ENCODE measurements at regions not wholly inside any gene's neighbourhood (a gene's known extent, or its start where the extent isn't known, plus 50 kb on each side); places are given as distances from the start of the nearest gene placed in this dataset.
A peak's percentile ranks its signal among the peaks of the same experiment; 100 is the strongest.

DNA sequence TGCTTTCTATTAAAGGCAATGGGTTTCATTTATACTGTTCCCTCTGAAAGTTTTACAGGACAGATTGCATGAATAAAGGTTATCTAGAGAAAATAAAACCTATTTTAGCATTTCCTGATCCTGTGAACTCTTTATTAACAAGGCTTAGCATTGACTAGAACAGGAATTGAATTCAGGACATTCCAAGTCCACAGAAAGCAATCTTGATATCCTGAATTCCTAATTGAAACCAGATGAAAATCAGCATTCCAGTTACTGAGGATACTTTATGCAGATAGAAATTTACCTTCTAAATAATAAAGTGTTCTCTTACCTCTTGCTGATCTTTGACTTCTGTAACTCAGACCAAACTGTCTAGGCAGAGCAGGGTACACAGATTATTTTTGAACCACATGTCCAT, 151.4 kb downstream of the ZNF518B start:
- Histone ChIP-seq H3K4me3 (ENCODE audit: control insufficient read depth in 1 of 7, extremely low read depth in 1 of 7, insufficient read depth in 4 of 7, low read depth in 2 of 7, low read length in 6 of 7) (no peak overlapping the region), H3K4me1 (ENCODE audit: control extremely low read depth in 1 of 4, control insufficient read depth in 4 of 4, insufficient read depth in 4 of 4, low read length in 3 of 4) (no peaks in the 10 kb centered on the region), H3K36me3 (ENCODE audit: control insufficient read depth in 4 of 4, insufficient read depth in 4 of 4, low read length in 3 of 4) (no peaks in the 10 kb centered on the region), H3K27me3 (replicated peaks in 2 of 5; ENCODE audit: control insufficient read depth in 4 of 5, insufficient read depth in 5 of 5, low read length in 4 of 5) (peaks cover 0 to 6% (median 0%) of the 10 kb centered on the region in 5 experiments), H3K27ac (ENCODE audit: insufficient read depth in 1 of 2, low read depth in 1 of 2, low read length in 2 of 2, poor library complexity in 1 of 2, severe bottlenecking in 2 of 2) (no peak overlapping the region), H3K9me3 (ENCODE audit: control extremely low read depth in 1 of 5, control insufficient read depth in 4 of 5, insufficient read depth in 2 of 5, low read depth in 1 of 5, low read length in 4 of 5) (no peaks in the 10 kb centered on the region)
- CTCF ChIA-PET, result no interaction called here
- POLR2A ChIA-PET, result no interaction called here
- DNase-seq, result no peak

GRCh38 chr4:10303291-10303690, 153.9 kb downstream of the ZNF518B start:
- no peak overlapping the region for H3K27ac ChIP-seq (ENCODE audit: insufficient read depth in 1 of 2, low read depth in 1 of 2, low read length in 2 of 2, poor library complexity in 1 of 2, severe bottlenecking in 2 of 2)
- no peaks in the 10 kb centered on the region for H3K9me3 ChIP-seq (ENCODE audit: control extremely low read depth in 1 of 5, control insufficient read depth in 4 of 5, insufficient read depth in 2 of 5, low read depth in 1 of 5, low read length in 4 of 5)
- H3K4me1 ChIP-seq (ENCODE audit: control extremely low read depth in 1 of 4, control insufficient read depth in 4 of 4, insufficient read depth in 4 of 4, low read length in 3 of 4), result no peaks in the 10 kb centered on the region
- no peaks in the 10 kb centered on the region for H3K36me3 ChIP-seq (ENCODE audit: control insufficient read depth in 4 of 4, insufficient read depth in 4 of 4, low read length in 3 of 4)
- ChIA-PET POLR2A (no interaction called here), CTCF (no interaction called here)
- no peak overlapping the region for H3K4me3 ChIP-seq (ENCODE audit: control insufficient read depth in 1 of 7, extremely low read depth in 1 of 7, insufficient read depth in 4 of 7, low read depth in 2 of 7, low read length in 6 of 7)
- WGBS (ENCODE audit: insufficient coverage), result 97% methylated on average over 4 of the region's 4 CpGs
- no peak for DNase-seq
- H3K27me3 ChIP-seq (replicated peaks in 2 of 5; ENCODE audit: control insufficient read depth in 4 of 5, insufficient read depth in 5 of 5, low read length in 4 of 5), result peaks cover 0 to 8% (median 0%) of the 10 kb centered on the region in 5 experiments

- WGBS (ENCODE audit: insufficient coverage), result no CpG with 5 or more reads among the region's 2 CpGs
- no peak for DNase-seq
- H3K4me3 ChIP-seq (ENCODE audit: control insufficient read depth in 1 of 7, extremely low read depth in 1 of 7, insufficient read depth in 4 of 7, low read depth in 2 of 7, low read length in 6 of 7), result no peak overlapping the region
- peaks cover 0 to 8% (median 0%) of the 10 kb centered on the region in 5 experiments for H3K27me3 ChIP-seq (replicated peaks in 2 of 5; ENCODE audit: control insufficient read depth in 4 of 5, insufficient read depth in 5 of 5, low read length in 4 of 5)
- CTCF ChIA-PET, result no interaction called here
- no peaks in the 10 kb centered on the region for H3K36me3 ChIP-seq (ENCODE audit: control insufficient read depth in 4 of 4, insufficient read depth in 4 of 4, low read length in 3 of 4)
- POLR2A ChIA-PET, result no interaction called here
- H3K4me1 ChIP-seq (ENCODE audit: control extremely low read depth in 1 of 4, control insufficient read depth in 4 of 4, insufficient read depth in 4 of 4, low read length in 3 of 4), result no peaks in the 10 kb centered on the region
- H3K27ac ChIP-seq (ENCODE audit: insufficient read depth in 1 of 2, low read depth in 1 of 2, low read length in 2 of 2, poor library complexity in 1 of 2, severe bottlenecking in 2 of 2), result no peak overlapping the region
- no peaks in the 10 kb centered on the region for H3K9me3 ChIP-seq (ENCODE audit: control extremely low read depth in 1 of 5, control insufficient read depth in 4 of 5, insufficient read depth in 2 of 5, low read depth in 1 of 5, low read length in 4 of 5)
Measured at GRCh38 chr4:10302096-10302495, 155.1 kb downstream of the ZNF518B start.

- ChIA-PET CTCF (no interaction called here), POLR2A (no interaction called here)
- no peak overlapping the region for H3K4me3 ChIP-seq (ENCODE audit: control insufficient read depth in 1 of 7, extremely low read depth in 1 of 7, insufficient read depth in 4 of 7, low read depth in 2 of 7, low read length in 6 of 7)
- no peaks in the 10 kb centered on the region for H3K36me3 ChIP-seq (ENCODE audit: control insufficient read depth in 4 of 4, insufficient read depth in 4 of 4, low read length in 3 of 4)
- peaks cover 0 to 8% (median 0%) of the 10 kb centered on the region in 5 experiments for H3K27me3 ChIP-seq (replicated peaks in 2 of 5; ENCODE audit: control insufficient read depth in 4 of 5, insufficient read depth in 5 of 5, low read length in 4 of 5)
- H3K27ac ChIP-seq (ENCODE audit: insufficient read depth in 1 of 2, low read depth in 1 of 2, low read length in 2 of 2, poor library complexity in 1 of 2, severe bottlenecking in 2 of 2), result no peak overlapping the region
- H3K9me3 ChIP-seq (ENCODE audit: control extremely low read depth in 1 of 5, control insufficient read depth in 4 of 5, insufficient read depth in 2 of 5, low read depth in 1 of 5, low read length in 4 of 5), result peaks cover 0 to 3% (median 0%) of the 10 kb centered on the region in 5 experiments
- 52% methylated on average over 2 of the region's 3 CpGs for WGBS (ENCODE audit: insufficient coverage)
- no peaks in the 10 kb centered on the region for H3K4me1 ChIP-seq (ENCODE audit: control extremely low read depth in 1 of 4, control insufficient read depth in 4 of 4, insufficient read depth in 4 of 4, low read length in 3 of 4)
- DNase-seq, result no peak
Measured at GRCh38 chr4:10299601-10300000, 157.6 kb downstream of the ZNF518B start.

DNA sequence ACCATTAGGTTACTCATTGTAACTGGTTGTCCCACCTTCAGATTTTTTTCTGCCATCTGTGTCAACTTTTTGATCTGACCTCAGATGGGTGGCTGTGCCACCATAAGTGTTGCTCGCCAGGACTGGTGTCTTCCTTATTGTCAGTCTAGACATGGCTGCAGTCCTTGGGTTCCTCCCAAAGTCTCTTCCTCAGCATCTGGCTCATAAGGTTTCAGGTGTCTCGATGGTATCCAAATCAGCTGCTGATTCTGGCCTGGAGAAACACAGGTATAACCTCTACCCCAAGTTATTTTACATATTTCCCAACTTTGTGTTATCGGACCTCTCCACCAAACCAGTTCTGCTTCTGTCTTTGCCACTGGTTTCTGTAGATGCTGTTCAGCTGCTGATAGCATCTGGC, 158.5 kb downstream of the ZNF518B start:
- Histone ChIP-seq H3K27me3 (replicated peaks in 2 of 5; ENCODE audit: control insufficient read depth in 4 of 5, insufficient read depth in 5 of 5, low read length in 4 of 5) (peaks cover 0 to 8% (median 0%) of the 10 kb centered on the region in 5 experiments), H3K4me1 (ENCODE audit: control extremely low read depth in 1 of 4, control insufficient read depth in 4 of 4, insufficient read depth in 4 of 4, low read length in 3 of 4) (no peaks in the 10 kb centered on the region), H3K36me3 (ENCODE audit: control insufficient read depth in 4 of 4, insufficient read depth in 4 of 4, low read length in 3 of 4) (no peaks in the 10 kb centered on the region), H3K27ac (ENCODE audit: insufficient read depth in 1 of 2, low read depth in 1 of 2, low read length in 2 of 2, poor library complexity in 1 of 2, severe bottlenecking in 2 of 2) (no peak overlapping the region), H3K4me3 (ENCODE audit: control insufficient read depth in 1 of 7, extremely low read depth in 1 of 7, insufficient read depth in 4 of 7, low read depth in 2 of 7, low read length in 6 of 7) (no peak overlapping the region), H3K9me3 (ENCODE audit: control extremely low read depth in 1 of 5, control insufficient read depth in 4 of 5, insufficient read depth in 2 of 5, low read depth in 1 of 5, low read length in 4 of 5) (peaks cover 0 to 3% (median 0%) of the 10 kb centered on the region in 5 experiments)
- ChIA-PET CTCF (no interaction called here), POLR2A (no interaction called here)
- no peak for DNase-seq
- 94% methylated on average over 3 of the region's 3 CpGs for WGBS (ENCODE audit: insufficient coverage)

DNA sequence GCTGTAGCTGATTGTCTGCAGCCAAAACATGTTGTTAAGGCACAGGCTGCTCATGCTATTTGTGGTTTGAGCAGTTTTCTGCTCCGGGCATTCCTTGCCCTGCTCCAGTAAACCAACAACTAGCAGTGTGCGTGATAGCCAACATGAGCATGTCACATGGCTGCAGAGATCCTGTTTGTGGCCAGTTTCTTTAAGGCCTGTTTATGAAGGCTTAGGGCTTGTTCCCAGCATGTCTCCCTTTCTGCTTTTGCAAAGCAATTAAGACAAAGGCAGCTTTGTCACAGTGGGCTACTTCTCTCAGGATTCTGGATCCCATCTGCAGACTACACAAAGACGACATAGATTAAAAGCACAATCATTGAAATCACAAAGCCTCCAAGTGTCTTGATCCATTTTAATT, 160.5 kb downstream of the ZNF518B start:
- WGBS (ENCODE audit: insufficient coverage), result 60% methylated on average over 3 of the region's 3 CpGs
- Histone ChIP-seq H3K4me1 (ENCODE audit: control extremely low read depth in 1 of 4, control insufficient read depth in 4 of 4, insufficient read depth in 4 of 4, low read length in 3 of 4) (no peaks in the 10 kb centered on the region), H3K9me3 (ENCODE audit: control extremely low read depth in 1 of 5, control insufficient read depth in 4 of 5, insufficient read depth in 2 of 5, low read depth in 1 of 5, low read length in 4 of 5) (peaks cover 0 to 3% (median 0%) of the 10 kb centered on the region in 5 experiments), H3K4me3 (ENCODE audit: control insufficient read depth in 1 of 7, extremely low read depth in 1 of 7, insufficient read depth in 4 of 7, low read depth in 2 of 7, low read length in 6 of 7) (no peak overlapping the region), H3K27ac (ENCODE audit: insufficient read depth in 1 of 2, low read depth in 1 of 2, low read length in 2 of 2, poor library complexity in 1 of 2, severe bottlenecking in 2 of 2) (no peak overlapping the region), H3K36me3 (ENCODE audit: control insufficient read depth in 4 of 4, insufficient read depth in 4 of 4, low read length in 3 of 4) (no peaks in the 10 kb centered on the region), H3K27me3 (replicated peaks in 2 of 5; ENCODE audit: control insufficient read depth in 4 of 5, insufficient read depth in 5 of 5, low read length in 4 of 5) (peaks cover 0 to 2% (median 0%) of the 10 kb centered on the region in 5 experiments)
- ChIA-PET POLR2A (no interaction called here), CTCF (no interaction called here)
- peak in 1 of 3 donors; percentile 2 for DNase-seq

- no peak for DNase-seq
- H3K4me1 ChIP-seq (ENCODE audit: control extremely low read depth in 1 of 4, control insufficient read depth in 4 of 4, insufficient read depth in 4 of 4, low read length in 3 of 4), result no peaks in the 10 kb centered on the region
- 86% methylated on average over 2 of the region's 3 CpGs for WGBS (ENCODE audit: insufficient coverage)
- CTCF ChIA-PET, result no interaction called here
- POLR2A ChIA-PET, result no interaction called here
- no peak overlapping the region for H3K27ac ChIP-seq (ENCODE audit: insufficient read depth in 1 of 2, low read depth in 1 of 2, low read length in 2 of 2, poor library complexity in 1 of 2, severe bottlenecking in 2 of 2)
- peaks cover 0 to 2% (median 0%) of the 10 kb centered on the region in 5 experiments for H3K27me3 ChIP-seq (replicated peaks in 2 of 5; ENCODE audit: control insufficient read depth in 4 of 5, insufficient read depth in 5 of 5, low read length in 4 of 5)
- peaks cover 0 to 3% (median 0%) of the 10 kb centered on the region in 5 experiments for H3K9me3 ChIP-seq (ENCODE audit: control extremely low read depth in 1 of 5, control insufficient read depth in 4 of 5, insufficient read depth in 2 of 5, low read depth in 1 of 5, low read length in 4 of 5)
- no peaks in the 10 kb centered on the region for H3K36me3 ChIP-seq (ENCODE audit: control insufficient read depth in 4 of 4, insufficient read depth in 4 of 4, low read length in 3 of 4)
- H3K4me3 ChIP-seq (ENCODE audit: control insufficient read depth in 1 of 7, extremely low read depth in 1 of 7, insufficient read depth in 4 of 7, low read depth in 2 of 7, low read length in 6 of 7), result no peak overlapping the region
Measured at GRCh38 chr4:10295301-10295700, 161.9 kb downstream of the ZNF518B start.
